Keratinocyte (primary cell): ENCODE measurements at regions not wholly inside any gene's neighbourhood (a gene's known extent, or its start where the extent isn't known, plus 50 kb on each side); places are given as distances from the start of the nearest gene placed in this dataset.

ENCODE experiments used
- CTCF ChIP-seq, 3 experiments: IDR thresholded peaks in 1 of 3; conservative IDR thresholded peaks in 1 of 3; optimal IDR thresholded peaks in 1 of 3; 2 replicates in 2 of 3; 3 replicates in 1 of 3; pipeline versions ENCODE3 to v1.5.1; 2011; ENCODE audit warnings: low read length in 3 of 3, mild to moderate bottlenecking in 3 of 3, moderate library complexity in 2 of 3, control low read depth in 1 of 3, inconsistent platforms in 1 of 3; ENCODE audit not compliant: insufficient read depth in 2 of 3; ENCODE audit errors: extremely low read depth in 1 of 3
- EZH2 ChIP-seq: IDR thresholded peaks from one replicate; pipeline ENCODE4 v1.6.1; 2012; ENCODE audit warnings: inconsistent platforms, mild to moderate bottlenecking, low read length, moderate library complexity

GRCh38 chr13:65300220-65300619 is 1929.9 kb downstream of the PCDH9 start:
- TF ChIP-seq EZH2: no peak
- no peak for TF ChIP-seq CTCF (optimal IDR thresholded peaks at IDR 0.05 in 1 of 3, IDR thresholded peaks at IDR 0.05 in 1 of 3, conservative IDR thresholded peaks at IDR 0.05 in 1 of 3; ENCODE audit: extremely low read depth in 1 of 3, insufficient read depth in 2 of 3, low read length in 3 of 3)
